Heart right ventricle (tissue), 16 donors: ENCODE measurements at regions not wholly inside any gene's neighbourhood (a gene's known extent, or its start where the extent isn't known, plus 50 kb on each side); places are given as distances from the start of the nearest gene placed in this dataset.

Source experiments
- ATAC-seq, 8 donors: fragments of 200-7000 bp; cut with Tn5 transposase; one replicate each; pipeline ENCODE4 v1.9.1; 2020; ENCODE audit warnings: mild to moderate bottlenecking in 8 of 8, moderate library complexity in 8 of 8, moderate number of reproducible peaks in 1 of 8
- DNase-seq, 2 donors: peaks; one replicate each; pipeline ENCODE4 v3.0.0-alpha.2; 2020
- H3K27ac ChIP-seq, 10 donors: fragments of 200-600 bp; sonication (generic) in 2 of 10; one replicate each; pipeline versions ENCODE4 v1.5.0 to v1.8.0; 2020 to 2022; ENCODE audit warnings: mild to moderate bottlenecking in 3 of 10
- H3K27me3 ChIP-seq, 7 donors: fragments of 200-600 bp; one replicate each; pipeline ENCODE4 v1.8.0; 2021 to 2022; ENCODE audit warnings: mild to moderate bottlenecking in 2 of 7
- H3K36me3 ChIP-seq, 9 donors: fragments of 200-600 bp; sonication (generic) in 1 of 9; one replicate each; pipeline versions ENCODE4 v1.5.0 to v1.8.0; 2020 to 2022; ENCODE audit warnings: mild to moderate bottlenecking in 2 of 9
- H3K4me1 ChIP-seq, 9 donors: fragments of 200-600 bp; sonication (generic) in 1 of 9; one replicate each; pipeline versions ENCODE4 v1.5.0 to v1.8.0; 2020 to 2022; ENCODE audit warnings: mild to moderate bottlenecking in 4 of 9
- H3K4me3 ChIP-seq, 10 donors: fragments of 200-600 bp; sonication (generic) in 2 of 10; one replicate each; pipeline versions ENCODE4 v1.5.0 to v1.8.0; 2020 to 2022; ENCODE audit warnings: mild to moderate bottlenecking in 7 of 10, moderate library complexity in 2 of 10
- H3K9me3 ChIP-seq, 11 donors: fragments of 200-600 bp in 10 of 11; sonication (generic) in 2 of 11; one replicate each; pipeline versions ENCODE4 v1.5.0 to v1.8.0; 2013 to 2022; ENCODE audit warnings: mild to moderate bottlenecking in 2 of 11, control low read depth in 1 of 11, moderate library complexity in 1 of 11
- CTCF ChIP-seq, 9 donors: fragments of 200-600 bp; sonication (generic) in 2 of 9; IDR thresholded peaks; one replicate each; pipeline versions ENCODE4 v1.5.0 to v1.8.0; 2021 to 2022; ENCODE audit warnings: antibody characterized with exemption in 9 of 9, mild to moderate bottlenecking in 5 of 9, moderate library complexity in 1 of 9
- WGBS, 2 donors: extraction: QIAGEN DNeasy Blood & Tissue Kit; methylation state at CpG; one replicate each; pipeline ENCODE4 v1.1.7; 2013; ENCODE audit warnings: inconsistent platforms in 1 of 2; 5-methylcytosine and 5-hydroxymethylcytosine counted together
- intact Hi-C, 10 donors: fragments of 100-400 bp; cut with DNase I; formaldehyde crosslinking; loops; one replicate each; pipeline versions ENCODE4 v1.11.1 to v1.14.2; 2022
- donor health status: Arrhythmogenic right ventricular cardiomyopathy.
- donor health status: ischemic (EF 13 %, LVEDD 7.1; RV severe dilation, severe dysfunction).
- donor health status: healthy with polysubstance abuse.
- donor health status: DM: no; HTN: yes; CAD: no.
- donor health status: DM: no; HTN: no; CAD: no.
- donor health status: ischemic (EF 25% LVEDD 6.9; RV normal size, moderate dysfunction).
- donor health status: ischemic (EF 25% LVEDD 5.7; RV mildly dilated, moderate dysfunction).
- donor health status: healthy.
- donor health status: DM: yes; HTN: yes; CAD: no.
- donor health status: Ischemic cardiomyopathy.
- donor health status: ischemic (EF 35%, LVEDD 5.7; RV mildly dilated, moderate dysfunction).
- donor health status: nonischemic (EF 11% LVEDD 7.7; RV severe dilation, severe dysfunction).
- donor health status: DM: yes; HTN: yes; CAD: no.
- donor health status: PGD.
- donor health status: ischemic (EF 29% LVEDD 5.4; RV normal size, mild dysfunction).
- donor health status: nonischemic (EF 23%, LVEDD 6.1; RV moderate dilation, normal function).

- intact Hi-C loops, result loop anchor here in 5 of 10 donors (5.0 to 10.0 kb wide), 6 partner anchors 63 to 233 kb away; partner anchors contain the start of gene VLDLR (in 3 of the 5)
- DNase-seq (no peak), ATAC-seq (no peak)
- peaks cover 3 to 66% (median 32%) of the 10 kb centered on the region in 9 donors for H3K4me1 ChIP-seq
- TF ChIP-seq CTCF (IDR thresholded peaks at IDR 0.05), result no peak
- H3K36me3 ChIP-seq, result no peaks in the 10 kb centered on the region
- WGBS, 2 donors, result 98 to 100% methylated on average over 3 of the region's 3 CpGs
- no peaks in the 10 kb centered on the region for H3K9me3 ChIP-seq
- H3K4me3 ChIP-seq, result no peak overlapping the region
- no peaks in the 10 kb centered on the region for H3K27me3 ChIP-seq
- H3K27ac ChIP-seq, result no peak overlapping the region
These were observed 129.4 kb upstream of the VLDLR start for GRCh38 chr9:2492161-2492560.

GRCh38 chr9:2493109-2493508, 128.5 kb upstream of the VLDLR start:
- 81 to 94% methylated on average over 2 of the region's 2 CpGs for WGBS, 2 donors
- intact Hi-C loops, result loop anchor here in 5 of 10 donors (5.0 to 10.0 kb wide), 6 partner anchors 62 to 232 kb away; partner anchors contain the start of gene VLDLR (in 3 of the 5)
- Histone ChIP-seq H3K4me1 (peaks cover 3 to 72% (median 32%) of the 10 kb centered on the region in 9 donors), H3K9me3 (no peaks in the 10 kb centered on the region), H3K36me3 (no peaks in the 10 kb centered on the region), H3K27me3 (no peaks in the 10 kb centered on the region), H3K4me3 (no peak overlapping the region), H3K27ac (peak overlapping the region in 5 of 10 donors; percentile 34 to 80 (median 67))
- ATAC-seq (peak in 3 of 8 donors; percentile 22 to 63 (median 25)), DNase-seq (peak in 1 of 2 donors; percentile 41)
- TF ChIP-seq CTCF (IDR thresholded peaks at IDR 0.05), result no peak

- Histone ChIP-seq H3K9me3 (no peaks in the 10 kb centered on the region), H3K4me3 (no peak overlapping the region), H3K4me1 (peaks cover 3 to 72% (median 32%) of the 10 kb centered on the region in 9 donors), H3K27ac (peak overlapping the region in 7 of 10 donors; percentile 7 to 80 (median 38)), H3K36me3 (no peaks in the 10 kb centered on the region), H3K27me3 (no peaks in the 10 kb centered on the region)
- ATAC-seq, result no peak
- WGBS, 2 donors, result 30 to 58% methylated on average over 3 of the region's 3 CpGs
- intact Hi-C loops, result loop anchor here in 5 of 10 donors (5.0 to 10.0 kb wide), 6 partner anchors 61 to 231 kb away; partner anchors contain the start of gene VLDLR (in 3 of the 5)
- DNase-seq, result no peak
- no peak for TF ChIP-seq CTCF (IDR thresholded peaks at IDR 0.05)
These were observed 128.1 kb upstream of the VLDLR start for GRCh38 chr9:2493529-2493928.

- peak overlapping the region in 7 of 10 donors; percentile 5 to 84 (median 64) for H3K27ac ChIP-seq
- no peak overlapping the region for H3K4me3 ChIP-seq
- no peaks in the 10 kb centered on the region for H3K27me3 ChIP-seq
- H3K9me3 ChIP-seq, result no peaks in the 10 kb centered on the region
- DNase-seq (no peak), ATAC-seq (peak in 2 of 8 donors; percentile 27 to 57)
- WGBS, 2 donors, result 60 to 78% methylated on average over 2 of the region's 2 CpGs
- intact Hi-C loops, result loop anchor here in 5 of 10 donors (5.0 to 10.0 kb wide), 6 partner anchors 60 to 230 kb away; partner anchors contain the start of gene VLDLR (in 3 of the 5)
- H3K36me3 ChIP-seq, result no peaks in the 10 kb centered on the region
- H3K4me1 ChIP-seq, result peaks cover 2 to 65% (median 29%) of the 10 kb centered on the region in 9 donors
- no peak for TF ChIP-seq CTCF (IDR thresholded peaks at IDR 0.05)
These were observed 127.0 kb upstream of the VLDLR start for GRCh38 chr9:2494562-2494961.
